SK-N-SH (cell line): ENCODE measurements at regions not wholly inside any gene's neighbourhood (a gene's known extent, or its start where the extent isn't known, plus 50 kb on each side); places are given as distances from the start of the nearest gene placed in this dataset.

Experiments used
- CTCF ChIA-PET: fragments of 300-600, 350-600 bp; formaldehyde crosslinking; extraction: SDS; loops from one replicate; lab custom pipeline; 2021; lab: Yijun Ruan, JAX
- POLR2A ChIA-PET: fragments of 350-600 bp; sonication (Branson Sonifier 250); formaldehyde crosslinking; extraction: SDS; loops from one replicate; lab custom pipeline; 2020; ENCODE audit warnings: antibody characterized with exemption, inconsistent platforms; lab: Yijun Ruan, JAX
- DNase-seq: peaks from one replicate; pipeline ENCODE4 v3.0.0; 2012
- H2AFZ ChIP-seq: fragments of 200-600 bp; sonication (generic); 2 replicates; pipeline ENCODE4 v1.8.1; 2016; ENCODE audit warnings: antibody characterized with exemption, mild to moderate bottlenecking, low read depth
- H3F3A ChIP-seq: fragments of 200-600 bp; sonication (generic); replicated peaks from 2 replicates; pipeline ENCODE3; 2016; ENCODE audit warnings: antibody characterized with exemption, mild to moderate bottlenecking; ENCODE audit not compliant: insufficient read depth
- H3K27ac ChIP-seq, 2 experiments: fragments of 200-500 bp in 1 of 2; fragments of 200-600 bp in 1 of 2; sonication (Bioruptor generic) in 1 of 2; sonication (generic), shearing (Covaris generic) in 1 of 2; 2 replicates each; pipeline versions ENCODE4 v1.5.1 to v1.6.1; 2014 to 2016; ENCODE audit warnings: low read depth in 2 of 2, inconsistent platforms in 1 of 2, low read length in 1 of 2, mild to moderate bottlenecking in 1 of 2, mixed read lengths in 1 of 2
- H3K27me3 ChIP-seq: fragments of 200-600 bp; sonication (generic), shearing (Covaris generic); 2 replicates; pipeline ENCODE4 v1.6.1; 2016; ENCODE audit warnings: mixed run types; ENCODE audit not compliant: insufficient read depth
- H3K36me3 ChIP-seq, 2 experiments: fragments of 200-500 bp in 1 of 2; fragments of 200-600 bp in 1 of 2; sonication (Bioruptor generic) in 1 of 2; sonication (generic) in 1 of 2; replicated peaks in 1 of 2; 2 replicates each; pipeline versions ENCODE3 to v1.5.1; 2014 to 2016; ENCODE audit warnings: low read length in 1 of 2, mild to moderate bottlenecking in 1 of 2; ENCODE audit not compliant: insufficient read depth in 2 of 2, control insufficient read depth in 1 of 2
- H3K4me1 ChIP-seq, 2 experiments: fragments of 200-500 bp in 1 of 2; fragments of 200-600 bp in 1 of 2; sonication (Bioruptor generic) in 1 of 2; sonication (generic), shearing (Covaris generic) in 1 of 2; 2 replicates each; pipeline versions ENCODE4 v1.5.1 to v1.6.1; 2014 to 2016; ENCODE audit warnings: low read depth in 1 of 2, low read length in 1 of 2, mixed run types in 1 of 2; ENCODE audit not compliant: insufficient read depth in 2 of 2, control insufficient read depth in 1 of 2
- H3K4me2 ChIP-seq: fragments of 200-600 bp; sonication (generic), shearing (Covaris generic); 2 replicates; pipeline ENCODE4 v1.6.1; 2017; ENCODE audit warnings: mixed run types
- H3K4me3 ChIP-seq, 2 experiments: fragments of 200-500 bp in 1 of 2; fragments of 200-600 bp in 1 of 2; sonication (Bioruptor generic) in 1 of 2; sonication (generic), shearing (Covaris generic) in 1 of 2; 2 replicates each; pipeline versions ENCODE4 v1.5.1 to v1.8.1; 2014 to 2016; ENCODE audit warnings: low read depth in 2 of 2, inconsistent platforms in 1 of 2, low read length in 1 of 2, mild to moderate bottlenecking in 1 of 2, mixed read lengths in 1 of 2, moderate library complexity in 1 of 2
- H3K79me2 ChIP-seq: fragments of 200-600 bp; sonication (generic); 2 replicates; pipeline ENCODE4 v1.8.1; 2017; ENCODE audit warnings: mild to moderate bottlenecking; ENCODE audit not compliant: insufficient read depth
- H3K9ac ChIP-seq: fragments of 200-600 bp; sonication (generic); 2 replicates; pipeline ENCODE4 v1.6.1; 2017; ENCODE audit warnings: mixed run types
- H3K9me2 ChIP-seq: fragments of 200-600 bp; sonication (generic); 2 replicates; pipeline ENCODE4 v1.6.1; 2017; ENCODE audit warnings: mixed run types
- H3K9me3 ChIP-seq: fragments of 200-600 bp; sonication (generic); 2 replicates; pipeline ENCODE4 v1.6.1; 2017; ENCODE audit warnings: mixed run types, mild to moderate bottlenecking, moderate library complexity
- H4K20me1 ChIP-seq: fragments of 200-600 bp; sonication (generic); 2 replicates; pipeline ENCODE4 v1.6.1; 2017; ENCODE audit warnings: mild to moderate bottlenecking, mixed run types; ENCODE audit not compliant: insufficient read depth
- ELF1 ChIP-seq: IDR thresholded peaks from 2 replicates; pipeline ENCODE4 v1.4.0; 2012
- EZH2phosphoT487 ChIP-seq: fragments of 200-600 bp; sonication (generic); IDR thresholded peaks from 2 replicates; pipeline ENCODE4 v1.6.1; 2017; ENCODE audit warnings: low read depth, mixed run types, mild to moderate bottlenecking, antibody characterized with exemption, moderate library complexity, borderline replicate concordance
- FOSL2 ChIP-seq: IDR thresholded peaks from 2 replicates; pipeline ENCODE4 v1.4.0; 2012; ENCODE audit warnings: low read depth, mild to moderate bottlenecking, moderate library complexity, borderline replicate concordance
- FOXM1 ChIP-seq: IDR thresholded peaks from 2 replicates; pipeline ENCODE4 v1.4.0; 2012; ENCODE audit warnings: low read depth, mild to moderate bottlenecking
- GABPA ChIP-seq: IDR thresholded peaks from 2 replicates; pipeline ENCODE4 v1.4.0; 2012; ENCODE audit warnings: low read depth, mild to moderate bottlenecking
- IRF3 ChIP-seq: fragments of 150-350 bp; IDR thresholded peaks from 2 replicates; pipeline ENCODE4 v1.6.1; 2016; ENCODE audit warnings: mild to moderate bottlenecking, low read depth, low read length
- MAX ChIP-seq: IDR thresholded peaks from 2 replicates; pipeline ENCODE4 v1.4.0; 2012; ENCODE audit warnings: low read depth
- MEF2A ChIP-seq: IDR thresholded peaks from 2 replicates; pipeline ENCODE4 v1.4.0; 2012; ENCODE audit warnings: low read depth, borderline replicate concordance
- NRF1 ChIP-seq: IDR thresholded peaks from 2 replicates; pipeline ENCODE4 v1.6.1; 2012; ENCODE audit warnings: low read depth, mild to moderate bottlenecking, low read length
- POLR2AphosphoS5 ChIP-seq: IDR thresholded peaks from 2 replicates; pipeline ENCODE4 v1.6.1; 2012; ENCODE audit warnings: low read depth, low read length
- REST ChIP-seq: IDR thresholded peaks from 2 replicates; pipeline ENCODE4 v1.6.1; 2012; ENCODE audit warnings: mild to moderate bottlenecking, low read depth, low read length, moderate library complexity
- RFX5 ChIP-seq: IDR thresholded peaks from 2 replicates; pipeline ENCODE4 v1.6.1; 2012; ENCODE audit warnings: mild to moderate bottlenecking, improper control_type of control experiment, low read length
- RXRA ChIP-seq: IDR thresholded peaks from 2 replicates; pipeline ENCODE4 v1.4.0; 2012; ENCODE audit warnings: low read depth, mild to moderate bottlenecking, borderline replicate concordance
- TAF1 ChIP-seq: IDR thresholded peaks from 2 replicates; pipeline ENCODE4 v1.6.1; 2012; ENCODE audit warnings: low read depth, mild to moderate bottlenecking, low read length, moderate library complexity, borderline replicate concordance
- USF1 ChIP-seq: IDR thresholded peaks from 2 replicates; pipeline ENCODE4 v1.4.0; 2012; ENCODE audit warnings: low read depth, borderline replicate concordance
- USF2 ChIP-seq: fragments of 150-350 bp; IDR thresholded peaks from 2 replicates; pipeline ENCODE4 v1.6.1; 2017; ENCODE audit warnings: antibody characterized with exemption, low read length, low read depth, borderline replicate concordance
- YY1 ChIP-seq: IDR thresholded peaks from 2 replicates; pipeline ENCODE4 v1.4.0; 2012; ENCODE audit warnings: low read depth, mild to moderate bottlenecking
- ZBTB33 ChIP-seq: IDR thresholded peaks from 2 replicates; pipeline ENCODE4 v1.4.0; 2012; ENCODE audit warnings: low read depth, borderline replicate concordance
- WGBS: methylation state at CpG from one replicate; pipeline ENCODE4 v1.1.6; 2017; ENCODE audit warnings: low lambda C conversion rate; 5-methylcytosine and 5-hydroxymethylcytosine counted together

- no peak for TF ChIP-seq REST
- no peak for TF ChIP-seq MEF2A
- no peak for TF ChIP-seq ZBTB33
- TF ChIP-seq GABPA: no peak
- no peak for TF ChIP-seq ELF1
- TF ChIP-seq TAF1: no peak
- no peak for TF ChIP-seq EZH2phosphoT487
These were observed 1609.7 kb upstream of the ACVR2A start (continued) for GRCh38 chr2:146235158-146235557.

- DNase-seq: no peak
- Histone ChIP-seq H3K4me2 (no peak overlapping the region), H3K27me3 (no peaks in the 10 kb centered on the region), H3K9me3 (no peaks in the 10 kb centered on the region), H3F3A (no peaks in the 10 kb centered on the region), H3K36me3 (no peaks in the 10 kb centered on the region), H3K9ac (no peak overlapping the region), H2AFZ (peak overlapping the region; percentile 45; the same call in 1 of the 2 replicates), H4K20me1 (no peaks in the 10 kb centered on the region), H3K4me1 (no peaks in the 10 kb centered on the region), H3K27ac (no peak overlapping the region), H3K9me2 (no peaks in the 10 kb centered on the region), H3K4me3 (no peak overlapping the region), H3K79me2 (no peaks in the 10 kb centered on the region)
- CTCF ChIA-PET: no interaction called here
- POLR2A ChIA-PET: no interaction called here
- TF ChIP-seq RXRA: no peak
- no peak for TF ChIP-seq YY1
- no peak for TF ChIP-seq USF1
- no peak for TF ChIP-seq IRF3
- TF ChIP-seq GABPA: no peak
- no peak for TF ChIP-seq NRF1
- no peak for TF ChIP-seq TAF1
- no peak for TF ChIP-seq POLR2AphosphoS5
- TF ChIP-seq MEF2A: no peak
- TF ChIP-seq RFX5: no peak
- TF ChIP-seq USF2: no peak
- no peak for TF ChIP-seq FOXM1
- TF ChIP-seq MAX: no peak
- no peak for TF ChIP-seq FOSL2
- WGBS: 79% methylated on average over 4 of the region's 4 CpGs
These were observed 1615.2 kb upstream of the ACVR2A start for GRCh38 chr2:146229508-146230155.
